ENCODE measurements at regions not wholly inside any gene's neighbourhood (a gene's known extent, or its start where the extent isn't known, plus 50 kb on each side); places are given as distances from the start of the nearest gene placed in this dataset.

DNA sequence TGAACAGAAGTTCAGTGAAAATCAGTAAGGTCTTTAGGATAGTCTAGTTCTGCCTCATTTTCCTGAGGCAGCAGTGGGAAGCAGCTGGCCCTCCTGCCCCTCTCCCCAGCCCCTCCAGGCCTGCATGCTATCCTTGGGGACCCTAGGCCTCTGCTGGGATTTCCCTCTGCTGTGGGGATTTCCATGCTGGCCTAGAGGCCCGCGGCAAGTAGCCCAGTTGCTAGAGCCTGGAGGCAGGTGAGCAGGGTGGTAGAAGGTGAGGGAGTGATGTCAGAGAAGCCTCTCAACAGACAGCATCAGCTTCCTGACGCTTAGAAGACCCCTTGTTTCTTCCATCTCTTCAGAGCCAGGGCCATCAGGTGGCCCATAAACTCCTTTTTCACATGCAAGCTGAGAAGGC lies 305.8 kb upstream of the THBS1 start:
- DNase-seq (ENCODE audit: low spot score): no peak

DNA sequence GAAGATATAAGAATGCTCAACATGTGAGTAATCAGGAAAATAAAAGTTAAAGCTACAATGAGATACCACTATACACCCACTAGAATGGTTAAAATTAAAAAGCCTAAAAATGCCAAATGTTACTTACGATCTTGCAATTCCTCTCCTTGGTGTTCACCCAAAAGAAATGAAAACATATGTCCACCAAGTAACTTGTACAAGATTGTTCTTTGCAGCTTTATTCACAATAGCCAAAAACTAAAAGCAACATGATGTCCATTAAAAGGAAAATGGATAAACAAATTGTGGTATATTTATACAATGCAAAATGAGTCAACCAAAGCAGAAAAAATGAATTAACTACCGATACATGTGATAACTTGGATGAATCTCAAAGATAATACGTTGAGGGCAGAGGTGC lies 301.6 kb upstream of the THBS1 start:
- DNase-seq (ENCODE audit: low spot score): no peak

DNA sequence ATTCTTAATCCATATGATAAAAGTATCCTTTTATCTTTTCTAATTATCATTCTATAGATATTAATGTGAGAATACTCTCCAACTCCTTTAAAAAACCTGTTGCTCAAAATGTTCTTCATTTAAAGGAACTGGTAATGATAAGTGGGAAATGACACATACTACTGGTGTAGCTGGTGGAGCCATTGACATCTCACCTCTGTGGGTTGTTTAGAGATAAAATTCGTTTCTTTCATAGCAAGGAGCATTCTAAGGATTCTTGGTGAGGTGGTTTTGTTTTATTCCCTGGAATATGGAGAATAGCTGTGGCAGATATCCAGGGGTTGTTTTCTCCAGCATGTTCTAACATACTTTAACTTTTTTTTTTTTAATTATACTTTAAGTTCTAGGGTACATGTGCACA lies 299.8 kb upstream of the THBS1 start:
- no peak for DNase-seq (ENCODE audit: low spot score)

DNA sequence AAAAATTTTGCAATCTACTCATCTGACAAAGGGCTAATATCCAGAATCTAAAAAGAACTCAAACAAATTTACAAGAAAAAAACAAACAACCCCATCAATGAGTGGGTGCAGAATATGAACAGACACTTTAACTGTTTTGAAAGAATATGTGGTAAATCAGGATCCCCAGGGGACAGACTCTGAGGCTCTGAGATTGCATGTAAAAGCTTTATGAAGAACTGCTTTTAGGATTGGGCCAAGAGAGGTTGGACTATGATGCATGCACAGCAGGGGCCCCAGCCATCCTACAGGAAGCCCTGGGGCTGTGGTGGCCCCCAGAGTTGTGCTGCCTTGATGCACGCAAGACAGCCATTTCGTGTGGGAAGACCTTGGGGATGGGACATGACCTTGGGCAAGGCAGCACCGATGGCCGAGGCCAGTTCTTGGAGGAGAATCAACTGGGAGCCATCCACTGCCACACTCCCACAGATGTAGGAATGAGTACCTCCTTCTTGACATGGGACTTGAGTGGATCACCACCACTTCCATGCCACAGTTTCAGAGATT lies 298.1 kb upstream of the THBS1 start:
- no peak for DNase-seq (ENCODE audit: low spot score)

DNA sequence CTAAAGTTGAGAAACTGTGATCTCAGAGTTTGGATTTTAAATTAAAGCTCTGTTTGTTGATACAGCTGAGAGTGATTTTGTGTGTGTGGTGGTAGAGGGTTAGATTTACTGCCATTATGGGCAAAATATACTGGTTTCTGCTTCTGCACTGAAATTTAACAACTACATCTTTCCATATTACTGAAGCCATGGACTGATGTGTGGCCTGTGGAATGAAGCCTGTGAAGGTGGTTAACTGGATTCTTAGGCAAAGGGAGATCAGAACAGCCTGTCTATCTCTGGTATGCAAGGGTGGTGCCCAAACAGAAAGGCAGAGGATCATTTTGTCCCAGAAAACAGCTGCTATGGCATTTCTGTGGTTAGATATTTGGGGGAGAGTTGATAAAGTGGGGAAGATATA lies 297.3 kb upstream of the THBS1 start:
- no peak for DNase-seq (ENCODE audit: low spot score)

DNA sequence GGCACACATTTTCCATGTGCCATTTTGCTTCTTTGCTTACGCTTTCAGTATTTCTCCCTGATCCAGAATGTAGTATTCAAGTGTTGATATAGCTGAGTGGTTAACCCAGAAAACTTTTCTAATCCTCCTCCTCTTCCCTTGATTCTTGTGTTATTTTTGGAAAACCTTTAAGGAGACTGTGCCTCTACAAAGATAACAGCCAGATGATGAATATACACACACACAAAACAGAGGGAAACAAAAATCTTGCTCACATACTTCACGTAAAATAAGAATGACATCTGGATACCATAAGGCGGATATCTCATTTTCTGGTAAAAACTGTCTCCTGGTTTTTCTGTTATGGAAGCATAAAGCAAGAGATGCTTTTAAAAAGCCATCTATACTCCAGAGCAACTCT lies 295.8 kb upstream of the THBS1 start:
- DNase-seq (ENCODE audit: low spot score): no peak

DNA sequence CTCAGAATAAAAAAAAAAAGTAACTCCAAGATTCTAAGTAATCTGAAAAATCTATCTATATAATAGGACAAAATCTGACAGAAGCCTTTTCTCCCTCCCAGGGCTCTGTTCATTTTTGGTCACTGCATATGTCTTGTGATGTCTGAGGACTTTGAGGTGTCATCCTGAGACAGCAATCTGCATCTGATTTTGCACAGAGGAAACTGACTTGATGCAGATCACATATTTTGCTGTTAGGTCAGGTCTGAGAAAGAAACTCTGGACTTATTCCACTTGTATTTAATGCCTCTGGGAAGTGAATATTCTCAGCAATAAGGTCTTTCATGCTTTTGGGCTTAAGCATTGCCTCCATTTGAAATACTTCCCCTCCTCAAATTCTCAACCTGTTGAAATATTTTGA lies 295.2 kb upstream of the THBS1 start:
- DNase-seq (ENCODE audit: low spot score): no peak

DNA sequence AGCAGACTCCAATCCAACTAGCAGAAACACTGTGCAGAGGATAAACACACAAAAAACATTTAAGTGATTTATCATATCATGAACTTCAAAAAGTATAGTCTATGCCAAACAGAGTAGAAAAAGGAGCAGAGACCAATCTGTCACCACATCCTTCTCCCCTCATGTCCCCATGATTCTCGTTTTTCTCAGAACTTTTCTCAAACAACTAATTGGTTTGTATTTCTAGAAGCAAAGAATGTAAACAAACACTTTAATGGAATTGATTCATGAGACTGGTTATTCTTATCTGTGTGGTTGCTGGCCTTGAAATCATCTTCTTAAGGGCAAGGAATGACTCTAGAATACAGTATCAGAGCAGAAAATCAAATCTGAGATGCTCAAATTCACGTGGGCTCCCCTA lies 294.2 kb upstream of the THBS1 start:
- DNase-seq (ENCODE audit: low spot score): no peak

DNA sequence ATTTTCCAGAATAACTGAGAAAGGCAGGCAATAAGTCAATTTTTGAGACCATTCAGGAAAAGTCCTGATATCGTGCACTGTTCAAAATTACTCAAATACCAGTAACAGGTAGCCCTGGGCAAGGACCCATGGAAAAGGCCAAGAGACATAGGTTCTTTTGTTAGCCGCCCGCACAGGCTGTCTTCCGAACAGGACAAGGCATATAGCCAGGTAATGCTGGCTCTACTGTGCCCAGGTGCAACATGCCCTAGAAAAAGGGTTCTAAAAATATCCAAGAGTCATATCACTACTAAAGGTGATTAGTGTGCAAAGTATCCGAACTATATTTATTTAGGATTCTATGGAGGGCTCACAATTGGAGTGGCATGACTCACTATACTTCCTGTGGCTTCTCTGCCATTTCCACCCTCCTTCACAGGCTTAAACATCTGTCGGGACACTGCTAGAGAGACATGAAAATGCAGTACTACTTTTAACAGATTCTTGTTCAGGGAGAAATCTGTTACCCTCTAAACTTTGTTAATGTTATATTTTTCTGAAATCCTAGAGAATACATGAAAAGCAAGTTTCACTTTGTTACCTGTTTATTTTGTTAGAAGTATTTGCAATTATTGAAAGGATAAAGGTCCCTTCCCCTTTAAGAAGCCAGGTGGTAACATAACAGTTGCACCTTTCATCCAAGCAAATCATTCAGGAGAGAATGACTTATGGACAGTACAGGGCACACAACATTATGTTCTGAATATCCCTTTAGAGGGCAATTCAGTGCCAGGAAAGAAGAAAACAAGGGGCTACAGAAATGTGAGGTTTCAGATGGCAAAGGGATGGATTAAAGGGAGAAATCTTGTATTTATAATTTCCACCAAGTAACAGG lies 293.3 kb upstream of the THBS1 start:
- DNase-seq (ENCODE audit: low spot score): no peak

DNA sequence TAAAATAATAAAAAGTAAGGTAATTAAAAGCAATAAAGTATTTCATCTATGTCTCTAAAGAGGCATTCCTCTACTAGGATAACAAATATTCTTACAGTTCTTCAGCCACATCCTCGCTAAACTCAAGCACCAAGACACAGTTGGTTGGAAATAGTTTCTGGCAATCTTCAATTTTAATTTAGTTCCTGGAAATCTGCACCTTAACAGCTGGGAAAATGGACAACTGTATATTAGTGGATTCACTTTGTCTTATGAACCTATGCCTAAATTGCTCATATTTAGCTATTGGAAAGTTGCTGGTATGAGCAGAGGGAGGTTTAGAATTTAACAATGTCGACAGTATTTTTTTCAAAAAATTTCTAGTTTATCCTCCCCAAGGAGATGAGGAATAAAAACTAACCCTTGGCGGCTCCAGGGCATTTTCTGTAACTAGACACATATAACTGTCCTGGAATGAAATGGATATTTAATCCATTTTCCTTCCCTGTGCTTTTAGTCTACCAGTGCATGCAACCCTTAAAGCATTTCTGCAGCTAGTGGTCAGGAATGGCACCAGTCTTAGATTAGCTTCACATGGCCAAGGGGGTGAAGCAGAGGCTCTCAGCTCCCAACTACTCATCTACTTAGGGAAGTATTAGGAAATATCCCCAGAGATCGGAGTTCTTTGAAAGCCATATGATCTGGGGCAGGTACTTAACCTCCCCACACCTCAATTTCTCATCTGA lies 290.0 kb upstream of the THBS1 start:
- no peak for DNase-seq (ENCODE audit: low spot score)

DNA sequence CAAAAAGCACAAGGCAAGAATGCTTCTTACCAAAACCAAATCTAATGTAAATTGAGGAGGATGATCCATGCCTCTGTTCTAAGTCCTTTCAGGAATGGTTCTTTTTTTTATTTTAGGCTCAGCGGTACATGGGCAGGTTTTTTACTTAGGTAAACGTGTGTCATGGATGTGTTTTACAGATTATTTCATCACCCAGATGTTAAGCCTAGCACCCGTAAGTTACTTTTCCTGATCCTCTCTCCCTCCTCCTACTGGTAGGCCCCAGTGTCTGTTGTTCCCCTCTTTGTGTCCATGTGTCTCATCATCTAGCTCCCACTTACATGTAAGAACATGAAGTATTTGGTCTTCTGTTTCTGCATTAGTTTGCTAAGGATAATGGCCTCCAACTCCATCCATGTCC lies 289.2 kb upstream of the THBS1 start:
- DNase-seq (ENCODE audit: low spot score): no peak

DNA sequence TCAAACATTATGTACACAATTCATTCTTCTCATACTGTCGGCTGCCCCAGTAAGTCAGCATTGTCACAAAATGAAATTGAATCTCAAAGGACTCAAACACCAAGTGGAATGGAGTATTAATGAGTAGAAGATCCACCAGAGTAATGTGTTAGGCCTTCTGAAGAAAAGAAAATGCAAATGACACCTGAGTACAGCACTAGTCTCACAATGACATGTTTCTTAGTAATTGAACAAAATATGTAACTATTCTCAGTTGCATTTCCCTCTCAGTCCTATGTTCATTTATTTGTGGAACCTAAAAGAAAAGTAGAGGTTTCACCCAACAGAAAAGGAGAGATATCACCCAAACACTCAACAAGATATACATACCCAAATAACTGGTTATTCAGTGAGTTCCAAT lies 283.9 kb upstream of the THBS1 start:
- no peak for DNase-seq (ENCODE audit: low spot score)

DNA sequence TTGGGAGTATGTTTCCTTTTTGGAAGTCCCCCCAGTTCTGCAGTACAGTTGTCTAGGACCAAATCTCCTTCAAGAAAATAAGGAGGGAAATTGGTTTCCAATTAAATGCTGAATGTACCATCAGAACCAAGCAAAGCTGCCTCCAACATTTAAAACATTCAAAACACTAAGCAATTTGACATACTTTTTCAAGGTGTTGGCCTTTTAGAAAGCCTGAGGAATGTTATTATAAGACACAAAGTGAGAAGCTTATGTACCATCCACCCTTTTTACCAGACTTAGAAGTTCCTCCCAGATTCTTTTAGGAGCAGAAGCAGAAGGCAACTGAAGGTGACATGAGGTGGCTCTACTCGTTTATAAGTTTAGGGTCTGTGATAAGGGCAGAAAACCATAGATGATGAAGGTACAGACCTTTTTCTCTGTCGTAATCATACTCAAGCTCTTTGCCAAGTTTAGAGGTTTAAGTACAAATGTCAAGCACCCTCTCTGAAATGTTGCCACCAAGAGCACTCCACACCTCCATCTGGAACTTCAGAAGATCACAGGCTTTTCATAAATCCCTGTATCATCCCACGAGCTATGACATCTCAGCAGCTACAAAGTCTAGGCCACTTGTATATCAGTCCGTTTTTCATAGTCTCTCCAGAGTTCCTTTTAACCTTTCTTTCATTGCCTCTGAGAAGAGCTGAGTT lies 282.5 kb upstream of the THBS1 start:
- DNase-seq (ENCODE audit: low spot score): no peak

DNA sequence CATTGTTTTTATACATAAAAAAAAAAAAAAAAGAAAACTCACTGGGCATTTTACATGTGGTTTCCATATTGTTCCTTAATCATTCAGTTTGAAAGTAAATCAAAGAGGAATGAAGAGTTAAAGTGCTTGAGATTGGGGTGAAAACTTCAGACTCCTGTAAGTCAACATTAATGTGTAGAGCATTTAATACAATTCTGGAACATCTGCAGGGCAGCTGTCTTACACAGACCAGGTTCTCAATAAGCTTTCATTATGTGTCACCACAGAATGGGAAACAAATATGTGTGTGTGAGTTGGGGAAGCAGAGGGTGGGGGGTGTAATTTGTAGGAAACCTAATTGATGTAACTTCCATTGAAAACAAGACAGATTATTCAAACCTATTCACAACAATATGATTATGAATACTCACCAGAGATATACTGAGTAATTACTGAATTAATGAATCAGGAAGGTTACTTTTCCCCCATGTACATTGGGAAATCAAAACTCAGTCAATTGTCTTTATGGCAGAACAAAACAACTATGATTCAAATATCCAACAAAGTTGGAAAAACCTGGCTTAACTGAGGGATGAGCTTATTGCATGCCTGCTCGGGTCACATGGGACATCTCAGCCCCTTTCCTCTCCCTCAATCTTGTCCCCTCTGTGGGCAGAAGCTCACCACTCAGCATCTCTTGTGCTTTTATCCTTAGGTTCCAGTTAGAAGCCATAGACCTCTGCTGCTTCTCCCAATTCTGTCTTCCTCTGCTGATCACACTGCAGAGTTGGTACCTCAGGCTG lies 281.2 kb upstream of the THBS1 start:
- no peak for DNase-seq (ENCODE audit: low spot score)

DNA sequence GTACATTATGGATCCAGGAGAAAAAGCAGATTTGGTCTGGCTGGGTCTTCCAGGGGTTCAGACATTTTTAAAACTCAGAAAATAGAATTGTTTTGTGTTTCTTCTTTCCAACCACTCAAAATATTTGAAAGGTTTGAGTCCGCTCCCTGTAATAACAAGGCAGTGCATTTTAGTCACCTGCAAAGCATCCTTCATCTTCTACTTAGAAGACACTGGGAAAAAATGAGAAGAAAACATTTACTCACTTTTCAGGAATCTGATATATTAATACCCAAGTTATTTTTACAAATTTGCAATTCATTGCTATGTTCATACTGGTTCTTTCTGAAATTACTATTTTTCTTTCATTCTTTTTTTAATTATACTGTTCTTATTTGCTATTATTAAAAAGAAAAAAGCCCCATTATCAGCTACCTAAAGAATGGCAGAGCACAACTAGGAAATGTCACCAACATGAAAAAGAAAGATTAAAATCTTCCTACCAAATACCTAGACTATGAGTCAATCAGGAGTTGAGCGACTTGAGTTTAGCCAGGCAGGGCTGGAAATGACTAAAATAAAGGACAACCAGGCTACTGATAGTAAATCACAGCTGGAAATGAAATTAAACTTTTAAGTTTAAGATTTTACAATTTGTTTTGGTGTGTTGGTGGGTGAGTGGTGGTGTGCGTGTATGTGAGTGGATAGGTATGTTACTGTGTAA lies 280.3 kb upstream of the THBS1 start:
- DNase-seq (ENCODE audit: low spot score): no peak

DNA sequence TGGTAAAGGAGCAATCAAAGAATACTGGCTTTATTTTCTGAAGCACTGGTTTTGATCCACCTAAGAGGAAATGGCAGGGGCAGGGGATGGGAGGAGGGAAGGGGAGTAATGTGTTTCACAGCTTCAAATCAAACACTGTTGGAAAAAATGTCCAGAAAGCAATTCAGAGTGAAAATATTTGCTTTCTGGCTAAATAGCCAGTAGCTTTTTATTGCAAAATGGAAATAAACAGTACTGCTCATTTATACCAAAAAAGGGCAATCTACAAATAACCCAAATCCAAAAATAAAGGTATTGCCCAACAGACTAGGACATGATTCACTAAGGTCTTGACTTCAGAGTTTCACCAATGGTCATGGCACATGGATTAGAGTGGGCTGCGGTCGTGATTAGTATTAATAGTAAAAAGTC lies 279.3 kb upstream of the THBS1 start:
- DNase-seq (ENCODE audit: low spot score): no peak

DNA sequence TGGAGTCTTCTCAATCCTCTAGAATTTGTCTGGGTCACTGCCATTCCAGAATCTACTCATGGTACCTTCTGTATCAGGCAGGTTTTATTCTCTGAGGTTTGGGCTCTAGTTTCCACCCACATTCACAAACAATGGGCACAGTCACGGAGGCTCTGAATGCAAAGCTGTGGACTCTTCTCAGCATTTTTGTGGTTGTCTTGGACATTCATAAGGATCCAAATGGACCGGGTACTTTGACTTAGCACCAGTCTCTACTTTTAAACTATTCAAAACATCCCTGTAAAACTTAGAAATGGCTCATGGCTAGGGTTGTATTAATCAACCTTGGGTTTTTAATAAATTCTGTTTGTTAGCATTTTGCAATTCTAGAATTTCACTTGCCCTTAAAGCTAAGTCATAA lies 277.9 kb upstream of the THBS1 start:
- no peak for DNase-seq (ENCODE audit: low spot score)

DNA sequence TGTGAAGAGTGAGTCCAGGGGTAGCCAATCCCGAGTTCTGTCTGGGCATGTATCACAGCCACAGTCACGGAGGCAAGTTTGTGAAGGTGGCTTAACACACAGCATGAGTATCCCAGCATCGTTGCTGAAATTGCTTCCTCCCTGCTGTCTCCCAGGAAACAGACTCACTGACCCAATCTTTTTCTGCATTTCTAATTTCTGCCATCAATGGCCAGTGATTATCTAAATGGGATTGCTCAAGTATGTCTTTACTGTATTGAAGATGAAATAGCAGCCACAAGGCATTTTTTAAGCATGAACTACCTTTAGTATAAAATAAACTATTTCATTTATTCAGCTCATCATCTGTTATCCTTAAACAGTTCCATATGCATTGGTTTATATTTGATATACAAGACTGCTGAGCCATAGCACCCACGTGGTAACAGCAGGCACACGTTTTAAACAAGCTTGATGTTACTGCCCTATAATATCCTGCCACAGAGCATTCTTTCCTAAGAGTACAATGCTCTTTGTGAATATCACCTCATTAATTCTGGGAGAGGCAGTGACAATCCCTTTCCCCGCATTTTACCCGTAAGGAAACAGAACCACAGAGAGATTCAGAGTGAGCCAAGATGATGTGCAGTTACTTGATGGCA lies 276.6 kb upstream of the THBS1 start:
- no peak for DNase-seq (ENCODE audit: low spot score)

DNA sequence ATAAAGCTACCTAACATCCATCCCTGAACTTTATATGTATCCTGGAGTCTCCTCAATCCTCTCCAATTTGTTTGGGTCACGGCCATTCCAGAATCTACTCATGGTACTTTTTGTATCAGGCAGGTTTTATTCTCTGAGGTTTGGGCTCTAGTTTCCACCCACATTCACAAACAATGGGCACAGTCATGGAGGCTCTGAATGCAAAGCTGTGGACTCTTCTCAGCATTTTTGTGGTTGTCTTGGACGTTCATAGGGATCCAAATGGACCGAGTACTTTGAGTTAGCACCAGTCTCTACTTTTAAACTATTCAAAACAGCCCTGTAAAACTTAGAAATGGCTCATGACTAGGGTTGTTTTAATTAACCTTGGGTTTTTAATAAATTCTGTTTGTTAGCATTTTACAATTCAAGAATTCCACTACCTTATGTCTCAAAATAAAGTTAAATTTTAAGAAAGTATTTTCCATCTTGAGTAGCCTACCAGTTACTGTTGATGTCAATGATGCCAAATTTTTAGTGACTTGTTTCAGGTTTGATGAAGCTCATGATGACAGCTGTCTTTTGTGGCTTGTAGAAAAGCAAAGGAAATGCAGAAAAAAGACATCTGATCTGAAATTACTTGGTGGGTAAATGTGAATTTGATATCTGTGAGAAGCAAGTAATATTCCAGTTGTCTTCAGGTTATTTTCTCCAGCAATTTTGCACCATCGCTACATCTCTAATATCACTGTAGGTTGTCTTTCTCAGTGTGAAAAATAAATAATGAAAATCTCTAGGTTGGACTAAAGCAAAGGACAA lies 275.7 kb upstream of the THBS1 start:
- no peak for DNase-seq (ENCODE audit: low spot score)

DNA sequence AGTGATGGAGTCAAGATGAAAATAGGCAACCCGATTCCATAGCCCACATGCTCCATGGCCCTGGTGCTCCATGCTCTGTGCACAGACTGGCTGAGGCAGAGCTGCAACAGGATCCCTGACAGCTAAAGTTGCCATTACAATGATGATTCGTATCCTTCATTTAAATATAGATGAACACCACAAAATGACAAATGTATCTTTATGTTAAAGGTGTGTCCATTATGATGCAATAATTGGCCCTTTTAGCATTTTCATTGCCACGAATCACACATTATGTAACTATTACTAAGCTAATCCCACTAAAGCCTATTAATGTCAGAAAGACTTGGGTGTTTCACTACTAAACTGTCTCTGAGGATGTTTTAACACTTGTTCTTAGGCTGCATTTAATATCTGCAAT lies 270.2 kb upstream of the THBS1 start:
- no peak for DNase-seq (ENCODE audit: low spot score)
